Eye (tissue), 1 donor: ENCODE measurements at regions not wholly inside any gene's neighbourhood (a gene's known extent, or its start where the extent isn't known, plus 50 kb on each side); places are given as distances from the start of the nearest gene placed in this dataset.
"Not testable (repeated sequence)": the region's sequence is repeated elsewhere in the genome, so short reads cannot be mapped to it uniquely, and the experiment has no call there.

Experiments
- DNase-seq: peaks from one replicate; pipeline ENCODE4 v3.0.0-alpha.2; 2015

DNA sequence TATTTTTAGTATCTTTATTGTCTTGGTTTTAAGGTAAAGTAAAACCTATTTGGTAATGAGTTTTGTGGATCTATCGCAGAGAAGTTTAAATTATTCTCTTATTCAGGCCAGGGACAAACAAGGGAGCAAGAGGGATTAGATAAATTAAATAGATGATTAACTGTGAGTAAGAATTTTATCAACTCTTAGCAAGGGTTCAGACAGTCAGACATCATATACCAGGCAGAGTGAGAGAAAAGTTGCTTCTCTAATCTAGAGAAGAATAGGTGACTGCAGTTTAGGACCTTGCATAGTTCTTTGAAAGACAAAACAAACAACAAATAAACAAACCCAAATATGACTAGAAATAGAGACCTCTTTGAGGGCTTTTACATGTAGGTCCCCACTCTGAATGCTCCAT, 840.2 kb upstream of the GOT2 start:
- no peak for DNase-seq

DNA sequence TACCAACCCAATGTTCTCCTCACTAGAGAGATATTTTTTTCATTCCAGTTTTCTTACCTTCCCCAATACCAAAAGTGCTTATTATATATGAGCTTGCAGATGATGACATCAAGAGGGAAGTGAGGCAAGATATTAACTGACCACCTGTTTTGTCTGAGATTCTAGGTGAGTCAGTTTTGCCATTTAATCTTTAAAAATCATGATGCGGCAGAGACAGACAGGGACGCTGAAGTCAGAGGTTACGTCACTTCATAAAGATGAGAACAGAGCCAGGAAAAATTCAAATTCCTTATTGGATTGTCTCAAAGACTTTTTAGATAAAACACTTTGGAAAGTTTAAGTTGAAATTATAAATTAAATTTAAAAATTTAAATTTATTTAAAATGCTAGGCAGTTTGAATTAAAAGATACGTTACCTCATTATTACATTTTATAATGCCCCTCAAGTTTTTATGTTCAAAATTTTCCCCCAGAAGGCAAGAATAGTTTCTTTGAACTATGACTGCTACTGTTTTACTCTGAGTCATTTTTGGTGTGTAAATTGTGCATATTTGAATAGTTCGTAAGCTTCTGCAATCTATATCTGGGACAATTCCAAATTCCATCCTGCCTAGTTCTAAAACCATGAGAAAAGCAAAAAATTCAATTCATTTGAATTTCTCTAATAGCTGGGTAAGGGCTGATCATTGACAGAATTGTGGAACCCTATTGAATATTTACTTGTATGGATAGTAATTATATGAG, 839.6 kb upstream of the GOT2 start:
- DNase-seq = no peak

DNA sequence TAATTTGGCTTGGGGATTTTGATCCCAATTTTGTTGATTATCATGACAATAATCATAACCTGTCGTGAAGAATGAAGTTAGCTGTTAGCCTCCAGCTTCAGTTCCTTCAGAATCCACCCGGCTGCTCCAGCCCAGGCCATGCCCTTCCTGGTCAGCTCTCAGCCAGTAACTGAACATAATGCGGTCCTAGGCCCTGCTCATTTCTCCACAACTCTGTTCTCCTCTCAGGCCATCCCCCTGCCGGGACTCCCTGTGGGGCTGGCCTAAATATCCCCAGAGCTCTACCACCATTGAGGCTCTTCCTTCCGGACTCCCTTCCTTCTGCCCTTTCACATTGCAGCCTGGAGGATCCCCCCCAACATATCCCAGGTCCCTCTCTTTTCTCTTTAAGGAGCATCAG, 833.4 kb upstream of the GOT2 start:
- no peak for DNase-seq

DNA sequence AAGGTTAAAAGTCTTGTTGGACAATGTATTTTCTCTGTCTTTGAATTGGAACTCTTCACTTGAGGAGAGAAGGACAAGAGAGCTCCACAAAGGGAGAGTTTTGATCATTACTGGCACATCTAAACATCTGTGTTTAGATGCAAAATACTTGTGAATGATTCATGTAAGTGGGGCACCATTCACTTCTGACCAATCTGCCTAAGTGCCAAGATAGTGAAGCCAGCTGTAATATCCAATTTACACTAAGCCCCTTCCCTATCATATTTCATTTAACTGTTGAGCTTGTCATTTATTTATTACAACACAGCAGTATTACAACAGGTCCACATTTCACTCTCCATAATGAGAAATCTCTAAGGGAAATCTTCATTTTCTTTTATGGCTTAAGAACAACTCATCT, 832.3 kb upstream of the GOT2 start:
- no peak for DNase-seq

DNA sequence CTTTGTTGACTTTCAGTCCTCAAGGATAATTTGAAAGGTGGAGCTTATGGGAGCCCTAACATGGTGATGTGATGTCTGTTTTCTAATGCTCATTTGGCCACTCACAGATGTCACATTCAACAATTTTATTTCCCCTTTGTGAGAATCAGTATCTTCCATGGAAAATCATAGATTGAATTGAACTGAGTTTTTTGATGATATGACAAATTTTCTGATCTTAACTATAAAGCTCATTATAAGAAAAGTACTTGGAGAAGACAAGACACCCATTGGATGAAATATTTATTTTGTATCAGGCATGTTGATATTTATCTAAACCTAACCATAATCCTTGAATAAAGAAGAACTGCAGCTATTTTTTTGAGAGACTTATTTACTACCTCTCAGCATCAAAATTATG, 824.6 kb upstream of the GOT2 start:
- DNase-seq = no peak

DNA sequence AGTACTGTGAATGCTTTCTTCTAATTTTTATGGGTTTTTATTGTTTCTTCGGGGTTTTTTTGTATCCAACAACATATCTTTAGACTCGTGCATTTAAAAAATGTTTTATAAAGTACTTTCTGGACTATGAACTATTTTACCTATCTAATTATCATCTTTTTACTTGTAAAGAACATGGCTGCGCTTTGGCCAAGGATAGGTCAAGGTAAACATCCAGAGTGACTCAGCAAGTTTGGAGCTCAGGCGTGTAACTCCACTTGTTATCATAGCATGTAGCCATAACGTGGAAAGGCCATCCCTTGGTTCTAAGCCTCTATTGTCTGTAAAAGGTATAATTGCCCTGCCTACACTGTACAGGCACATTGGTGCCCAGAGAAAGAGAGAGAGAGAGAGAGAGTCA, 818.0 kb upstream of the GOT2 start:
- no peak for DNase-seq

DNA sequence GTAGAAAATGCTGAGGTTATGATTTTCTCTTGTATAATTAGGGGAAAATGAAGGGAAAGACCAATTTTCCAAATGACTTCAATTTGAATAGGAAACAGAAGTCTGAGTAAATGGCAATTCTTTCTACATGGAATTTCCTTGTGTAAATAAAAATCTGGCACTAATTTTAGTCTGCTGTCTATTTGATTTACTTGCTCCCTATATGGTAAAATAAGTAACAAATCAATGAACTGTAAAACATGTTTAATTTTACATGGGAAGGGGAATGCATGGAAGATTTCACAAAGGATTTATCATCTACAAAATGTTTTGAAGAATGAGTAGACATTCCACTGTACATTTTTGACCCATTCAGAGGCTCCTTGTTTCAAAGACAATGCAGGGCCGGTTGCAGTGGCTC, 811.6 kb upstream of the GOT2 start:
- no peak for DNase-seq

DNA sequence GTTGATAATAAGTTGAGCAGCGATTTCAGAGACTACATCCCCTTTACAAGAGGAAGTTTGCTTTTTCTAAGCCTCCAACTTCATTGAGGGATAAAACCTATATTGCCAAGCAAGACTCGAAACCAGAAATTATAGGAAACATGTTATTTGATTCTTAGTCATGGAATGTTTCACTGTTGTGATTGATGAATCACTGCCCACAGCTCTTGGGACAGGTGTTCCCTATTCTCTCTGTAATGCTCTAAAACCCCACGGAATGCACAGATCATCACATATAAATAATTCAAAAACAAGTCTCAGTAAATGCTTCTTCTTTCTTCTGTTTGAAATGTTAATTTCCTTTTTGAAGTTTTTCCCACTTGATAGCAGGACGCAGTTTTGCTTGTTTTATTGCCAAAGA, 809.5 kb upstream of the GOT2 start:
- DNase-seq = no peak

DNA sequence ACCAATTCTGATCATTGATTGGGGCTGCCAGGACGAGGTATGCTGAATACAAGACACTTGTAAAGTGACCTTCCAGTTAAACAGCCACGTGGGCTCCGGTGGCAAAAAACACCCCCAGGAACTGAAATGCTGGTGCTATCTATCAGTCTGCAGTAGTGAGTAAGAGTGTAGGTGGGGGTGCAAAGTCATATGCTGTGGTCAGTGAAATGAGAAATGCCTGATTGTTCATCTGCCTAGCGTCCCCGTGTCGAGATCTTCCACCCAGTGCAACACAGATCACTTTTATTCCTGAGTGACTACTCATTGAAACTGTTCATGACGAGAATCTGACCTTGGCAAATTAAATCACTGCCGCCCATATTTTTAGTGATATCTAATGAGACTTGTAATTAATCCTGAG, 806.5 kb upstream of the GOT2 start:
- DNase-seq = no peak

DNA sequence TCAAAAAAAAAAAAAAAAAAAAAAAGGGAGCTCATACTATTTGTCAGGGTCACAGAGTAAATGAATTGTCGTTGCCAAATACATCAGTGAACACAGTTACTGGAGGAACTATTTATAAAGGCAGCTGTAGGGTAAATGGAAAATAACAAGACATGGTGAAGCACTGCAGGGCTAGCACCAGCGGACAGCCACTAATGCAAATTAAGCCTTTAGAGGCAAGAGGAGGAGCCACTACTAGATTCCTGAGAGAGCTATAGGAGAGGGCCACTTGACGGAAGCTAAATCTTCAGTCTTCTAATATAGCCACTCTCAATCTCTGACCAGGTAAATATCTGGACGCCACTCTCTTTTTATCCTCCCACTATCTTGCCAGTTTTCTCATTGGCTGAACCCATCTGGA, 801.2 kb upstream of the GOT2 start:
- DNase-seq = no peak

DNA sequence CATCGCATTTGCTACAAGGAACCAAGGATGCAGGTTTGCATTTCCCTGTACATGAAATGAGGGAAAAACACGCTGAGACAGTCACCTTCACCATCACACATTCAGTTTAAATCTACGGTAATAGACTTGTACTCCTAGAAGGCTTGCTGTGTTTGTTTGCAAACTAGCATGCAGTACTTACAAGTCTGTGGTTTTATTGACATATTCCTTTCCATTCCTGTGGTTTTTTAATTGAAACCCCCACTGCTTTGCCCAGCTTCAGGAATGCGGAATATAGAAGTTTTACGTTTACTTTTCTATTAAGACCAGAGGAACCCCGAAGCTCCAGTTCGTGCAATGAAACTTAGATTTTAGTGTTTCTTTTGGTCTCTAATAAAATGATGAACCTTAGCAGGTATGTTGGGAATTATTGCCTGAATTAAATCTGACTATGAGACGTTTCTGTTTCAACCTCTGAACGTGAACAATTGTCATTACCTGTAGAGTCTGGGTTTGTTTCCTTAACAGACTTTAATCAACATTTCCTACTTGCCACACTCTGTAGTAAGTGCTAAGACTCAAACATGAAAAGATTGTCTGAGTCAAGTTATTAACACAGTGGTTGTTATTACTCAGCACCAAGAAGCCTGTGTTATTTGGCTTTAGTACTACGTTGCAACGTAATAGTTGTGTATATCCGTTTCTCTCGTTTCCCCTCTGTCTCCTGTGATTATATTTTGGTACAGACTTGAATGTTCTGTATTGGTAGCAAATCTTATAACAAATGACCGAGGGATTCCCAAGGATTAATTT, 793.3 kb upstream of the GOT2 start:
- peak; percentile 16 for DNase-seq

DNA sequence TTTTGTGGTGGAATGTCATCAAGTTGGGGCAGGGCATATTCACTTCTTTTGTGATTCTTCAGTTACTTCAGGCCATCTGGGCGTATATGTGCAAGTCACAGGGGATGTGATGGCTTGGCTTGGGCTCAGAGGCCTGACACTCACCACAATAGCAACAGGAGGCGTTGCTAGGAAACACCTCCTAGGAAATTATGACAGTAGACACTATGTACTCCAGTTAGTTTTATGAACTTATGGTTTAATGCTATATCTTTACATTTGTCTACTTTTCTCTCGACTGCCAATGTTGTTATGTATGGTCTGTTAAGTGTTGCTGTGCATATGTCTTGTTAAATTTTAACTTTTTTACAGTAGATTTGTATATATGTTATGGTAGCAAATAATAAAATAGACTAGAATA, 788.7 kb upstream of the GOT2 start:
- no peak for DNase-seq

DNA sequence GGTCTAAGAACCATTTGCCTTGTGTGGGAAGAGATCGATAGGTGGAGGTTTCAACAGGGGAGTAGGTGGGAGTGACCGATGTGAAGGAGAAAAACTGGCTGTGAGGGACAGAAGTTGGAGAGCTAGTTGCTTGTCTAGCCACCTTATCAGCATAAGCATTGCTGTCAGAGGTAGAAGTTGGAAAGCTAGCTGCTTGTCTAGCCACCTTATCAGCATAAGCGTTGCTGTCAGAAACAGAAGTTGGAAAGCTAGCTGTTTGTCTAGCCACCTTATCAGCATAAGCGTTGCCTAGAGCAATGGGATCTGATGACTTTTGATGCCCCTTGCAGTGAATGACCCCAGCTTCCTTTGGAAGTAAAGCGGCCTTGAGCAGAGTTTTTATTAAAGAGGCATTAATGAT, 784.6 kb upstream of the GOT2 start:
- not testable (repeated sequence) for DNase-seq

DNA sequence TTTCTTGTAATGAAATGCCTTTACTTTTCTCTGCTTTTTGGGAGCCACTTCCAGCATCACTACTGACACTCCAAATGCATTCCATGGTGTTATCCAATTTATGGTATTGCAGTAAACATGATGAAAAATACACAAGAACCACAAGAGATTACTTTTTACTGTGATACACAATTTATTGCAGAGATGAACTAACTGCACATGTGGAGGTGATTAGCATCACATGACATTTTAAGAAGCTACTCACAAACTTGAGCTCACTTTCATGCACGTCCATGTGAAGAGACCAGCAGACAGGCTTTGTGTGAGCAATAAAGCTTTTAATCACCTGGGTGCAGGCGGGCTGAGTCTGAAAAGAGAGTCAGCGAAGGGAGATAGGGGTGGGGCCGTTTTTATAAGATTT, 780.5 kb upstream of the GOT2 start:
- no peak for DNase-seq

DNA sequence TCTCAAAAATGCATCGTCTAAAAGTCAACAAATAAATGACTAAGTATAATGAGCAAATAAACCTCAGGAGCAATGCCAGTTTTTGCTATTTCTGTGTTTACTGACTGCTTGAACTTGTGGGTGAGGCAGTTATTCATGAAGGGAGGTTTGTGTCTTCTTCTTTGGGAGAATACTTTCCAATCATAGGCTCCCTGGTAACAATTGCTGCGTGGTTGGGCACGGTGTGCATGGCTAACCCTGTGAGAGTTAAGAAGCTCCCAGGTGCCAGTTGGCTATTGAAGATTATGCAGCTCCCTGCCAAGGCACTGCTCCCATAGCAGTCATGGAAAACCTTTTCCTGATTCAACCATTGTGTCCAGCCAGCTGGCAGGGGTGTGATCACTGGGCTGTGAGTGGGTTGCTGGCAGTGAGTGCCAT, 775.9 kb upstream of the GOT2 start:
- DNase-seq = no peak

DNA sequence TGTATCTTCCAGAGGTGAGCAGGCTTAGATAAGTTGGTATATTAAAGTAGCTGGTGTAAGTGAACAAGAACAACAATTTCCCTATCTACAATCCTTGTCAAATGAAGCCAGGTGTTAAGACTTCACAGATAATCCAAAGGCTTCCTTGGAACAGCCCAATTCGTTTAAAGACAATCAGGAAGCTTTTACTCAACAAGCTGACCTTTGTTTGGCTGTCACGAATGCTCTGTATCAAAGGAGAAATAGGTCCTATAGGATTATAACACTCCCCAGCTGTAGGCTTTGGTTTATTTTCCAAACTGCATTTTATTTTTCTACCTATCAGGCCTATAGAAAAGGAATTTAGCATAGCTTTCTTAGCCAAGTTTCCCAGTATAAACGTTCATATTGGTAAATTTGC, 766.5 kb upstream of the GOT2 start:
- DNase-seq = peak; percentile 76

DNA sequence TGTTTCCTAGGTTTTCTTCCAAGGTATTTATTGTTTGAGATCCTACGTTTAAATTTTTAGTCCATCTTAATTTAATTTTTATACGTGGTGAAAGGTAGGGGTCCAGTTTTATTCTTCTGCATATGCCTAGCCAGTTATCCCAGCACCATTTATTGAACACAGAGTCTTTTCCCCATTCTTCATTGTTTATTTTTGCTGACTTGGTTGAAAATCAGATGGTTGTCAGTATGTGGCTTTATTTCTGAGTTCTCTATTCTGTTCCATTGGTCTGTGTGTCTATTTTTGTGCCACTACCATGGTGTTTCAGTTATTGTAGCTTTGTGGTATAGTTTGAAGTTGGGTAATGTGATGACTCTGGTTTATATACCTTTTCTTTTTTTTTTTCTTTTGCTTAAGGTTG, 753.0 kb upstream of the GOT2 start:
- DNase-seq = no peak

DNA sequence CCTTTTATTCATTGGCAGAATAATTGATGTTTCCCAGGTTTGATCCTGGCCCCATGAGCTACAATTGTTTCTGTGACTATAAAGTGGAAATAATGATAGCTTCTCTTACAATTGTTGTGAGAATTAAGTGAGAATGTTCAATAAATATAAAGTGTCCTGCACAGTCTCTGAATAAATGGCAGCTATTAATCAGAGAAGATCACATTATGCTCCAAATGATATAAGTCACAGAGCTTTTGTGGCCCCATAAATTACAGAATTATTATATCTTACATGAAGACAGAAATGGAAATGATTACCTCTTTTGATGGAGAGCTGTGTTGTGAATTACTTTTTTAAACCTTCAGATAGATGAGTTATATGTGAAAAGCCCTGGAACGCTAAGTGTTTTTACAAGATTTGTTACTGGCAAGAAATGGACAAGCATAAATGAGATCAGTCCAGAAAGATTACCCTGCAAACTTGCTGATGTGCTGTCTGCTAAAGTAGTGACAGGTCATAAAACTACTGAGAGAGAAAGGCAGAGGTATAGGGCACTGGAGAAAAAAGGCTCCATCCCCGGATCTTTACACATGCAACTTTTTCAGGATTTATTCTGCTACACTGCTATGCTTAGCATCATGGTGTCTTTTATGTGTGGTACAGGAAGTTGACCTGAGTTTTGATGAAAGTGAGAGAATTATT, 750.9 kb upstream of the GOT2 start:
- no peak for DNase-seq

DNA sequence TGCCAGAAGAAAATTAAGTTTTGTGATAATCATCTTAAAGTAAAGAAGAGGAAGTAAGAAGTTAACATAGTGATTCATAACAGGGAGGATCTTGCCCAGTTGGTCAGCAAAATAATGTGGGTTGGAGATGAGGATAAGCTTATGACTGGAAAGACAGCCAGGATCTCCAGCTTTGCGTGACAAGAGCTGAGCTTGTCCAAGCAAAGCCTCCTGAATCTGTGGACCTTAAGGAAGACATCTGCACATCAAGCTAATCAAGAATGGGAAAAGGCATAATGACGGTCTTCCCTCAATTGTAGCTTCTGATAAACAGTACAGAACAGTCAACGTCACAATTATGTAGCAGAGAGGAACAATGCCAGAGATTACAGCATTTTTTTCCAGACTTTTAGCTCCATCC, 744.7 kb upstream of the GOT2 start:
- DNase-seq = no peak

DNA sequence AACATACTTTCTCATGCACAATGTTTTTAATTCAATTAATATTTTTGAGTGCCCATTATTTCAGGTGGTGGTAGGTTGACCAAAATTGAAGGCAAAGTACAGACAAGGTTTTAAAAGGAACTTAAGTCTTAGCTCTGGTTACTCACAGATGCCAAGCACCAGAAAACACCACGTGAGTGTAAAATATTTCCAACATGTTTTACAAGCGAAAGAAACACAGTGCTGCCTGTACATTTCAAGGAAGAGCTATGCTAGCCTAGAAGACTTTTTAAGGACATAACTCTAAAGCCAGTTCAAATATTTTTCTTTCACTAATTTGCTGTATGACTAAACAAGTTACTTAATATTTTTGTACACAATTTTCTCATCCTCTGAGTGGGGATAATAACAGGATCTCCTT, 736.4 kb upstream of the GOT2 start:
- no peak for DNase-seq

DNA sequence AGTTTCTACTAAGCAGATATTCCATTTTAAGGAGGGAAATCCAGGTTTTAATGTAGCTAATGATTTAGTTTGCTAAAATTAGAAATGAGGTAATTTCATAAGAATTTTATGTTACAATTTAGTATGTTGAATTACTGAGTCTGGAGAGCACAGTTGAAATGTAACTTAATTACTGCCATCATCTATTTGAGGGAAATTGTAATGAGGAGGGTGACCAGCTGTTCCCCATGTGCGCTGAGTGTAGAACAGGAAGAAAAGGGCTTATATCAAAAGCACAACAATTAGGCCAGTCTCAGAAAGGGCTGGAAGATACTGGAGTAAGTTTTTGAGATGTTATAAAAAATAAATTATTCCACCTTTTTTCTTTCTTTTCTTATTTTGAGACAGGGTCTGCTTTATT, 735.1 kb upstream of the GOT2 start:
- DNase-seq = no peak

DNA sequence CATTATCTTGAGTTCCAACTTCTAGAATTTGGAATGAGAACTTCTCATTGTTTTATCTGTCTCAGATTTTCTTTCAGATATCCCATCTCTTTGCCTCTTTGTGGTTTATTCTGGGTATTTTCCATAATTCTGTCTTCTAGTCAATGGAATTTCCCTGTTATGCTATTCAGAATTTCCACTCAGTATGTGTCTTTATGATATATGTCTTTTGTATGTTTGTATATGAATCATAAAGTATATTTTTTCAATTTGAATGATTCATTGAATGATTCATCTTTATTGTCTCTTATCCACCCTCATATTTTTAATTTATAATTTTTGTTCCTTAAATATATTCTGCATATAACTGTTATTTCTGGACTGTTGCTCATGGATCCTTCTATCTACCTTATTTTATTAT, 729.7 kb upstream of the GOT2 start:
- DNase-seq = no peak

DNA sequence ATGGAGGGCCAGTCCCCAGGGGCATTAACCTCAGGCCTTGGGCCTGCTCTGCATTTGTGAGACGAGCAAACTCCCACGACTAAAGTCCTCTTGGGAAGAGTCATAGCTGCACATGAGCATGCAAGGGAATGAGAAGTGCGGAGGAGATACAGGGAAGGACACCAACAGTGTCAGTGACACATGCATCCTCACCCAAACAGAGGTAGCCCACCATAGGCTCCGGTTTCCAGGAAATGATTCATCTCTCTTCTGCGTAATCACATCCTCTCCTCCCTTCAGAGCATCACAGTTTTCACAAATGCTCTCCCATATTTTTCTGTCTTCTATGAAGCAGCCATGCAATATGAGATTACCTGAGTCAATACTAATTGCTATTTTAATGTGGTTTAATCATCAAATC, 725.7 kb upstream of the GOT2 start:
- DNase-seq = no peak

DNA sequence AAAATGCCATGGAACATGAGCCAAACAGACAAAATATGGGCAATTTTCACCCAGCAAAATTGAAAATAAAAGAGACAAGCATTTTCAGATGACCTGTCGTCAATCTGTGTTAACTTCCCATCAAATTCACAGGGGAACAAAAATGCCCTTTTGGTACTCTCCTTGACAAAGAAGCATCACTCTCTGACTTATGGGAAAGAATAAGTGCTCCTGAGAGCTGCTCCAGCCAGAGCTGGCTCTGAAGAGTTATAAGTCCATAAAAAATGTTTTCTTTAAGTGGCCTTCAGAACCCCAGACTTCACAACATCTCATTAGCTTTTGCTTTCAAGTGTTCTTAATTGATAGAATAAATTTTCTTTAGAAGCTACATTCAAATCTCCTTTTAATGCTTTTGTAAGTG, 721.4 kb upstream of the GOT2 start:
- peak; percentile 38 for DNase-seq
